ENCODE measurements at regions not wholly inside any gene's neighbourhood (a gene's known extent, or its start where the extent isn't known, plus 50 kb on each side); places are given as distances from the start of the nearest gene placed in this dataset.

GRCh38 chr6:133761706-133762105 lies 127.2 kb upstream of the TCF21 start:
- WGBS, 5 donors: 21 to 50% (median 39%) methylated on average over 1 of the region's 1 CpG
- Histone ChIP-seq H3K27ac (peak overlapping the region in 5 of 8 donors; percentile 1 to 49 (median 9)), H3K36me3 (no peaks in the 10 kb centered on the region), H3K9me3 (no peaks in the 10 kb centered on the region), H3K4me3 (no peak overlapping the region), H3K27me3 (replicated peaks in 1 of 7) (no peaks in the 10 kb centered on the region), H3K4me1 (peaks cover 0 to 6% (median 0%) of the 10 kb centered on the region in 6 donors)
- intact Hi-C loops (cut with DNase I; ENCODE audit: low total_unique reads): no loop called here
- TF ChIP-seq POLR2A (IDR thresholded peaks at IDR 0.05) (no peak), POLR2AphosphoS5 (IDR thresholded peaks at IDR 0.05) (no peak), CTCF (IDR thresholded peaks at IDR 0.05 in 8 of 11, conservative IDR thresholded peaks at IDR 0.05 in 3 of 11) (no peak)
- no peak for DNase-seq

- Histone ChIP-seq H3K9me3 (no peaks in the 10 kb centered on the region), H3K4me1 (peaks cover 0 to 9% (median 0%) of the 10 kb centered on the region in 6 donors), H3K27ac (peak overlapping the region in 7 of 8 donors; percentile 5 to 66 (median 55)), H3K4me3 (no peak overlapping the region), H3K36me3 (no peaks in the 10 kb centered on the region), H3K27me3 (replicated peaks in 1 of 7) (no peaks in the 10 kb centered on the region)
- WGBS, 5 donors: 60 to 72% (median 67%) methylated on average over 2 of the region's 2 CpGs
- intact Hi-C loops (cut with DNase I; ENCODE audit: low total_unique reads): no loop called here
- no peak for TF ChIP-seq POLR2AphosphoS5 (IDR thresholded peaks at IDR 0.05)
- TF ChIP-seq POLR2A (IDR thresholded peaks at IDR 0.05): no peak
- TF ChIP-seq CTCF (IDR thresholded peaks at IDR 0.05 in 8 of 11, conservative IDR thresholded peaks at IDR 0.05 in 3 of 11): no peak
- no peak for DNase-seq
Measured at GRCh38 chr6:133764008-133764753, 124.7 kb upstream of the TCF21 start.

GRCh38 chr6:133764754-133765208 lies 124.1 kb upstream of the TCF21 start:
- 0 to 5% (median 0%) methylated on average over 2 of the region's 2 CpGs for WGBS, 5 donors
- DNase-seq: no peak
- Histone ChIP-seq H3K27ac (peak overlapping the region in 5 of 8 donors; percentile 32 to 66 (median 55)), H3K4me1 (peaks cover 0 to 14% (median 0%) of the 10 kb centered on the region in 6 donors), H3K36me3 (no peaks in the 10 kb centered on the region), H3K27me3 (replicated peaks in 1 of 7) (no peaks in the 10 kb centered on the region), H3K9me3 (no peaks in the 10 kb centered on the region), H3K4me3 (no peak overlapping the region)
- intact Hi-C loops (cut with DNase I; ENCODE audit: low total_unique reads): no loop called here
- TF ChIP-seq POLR2AphosphoS5 (IDR thresholded peaks at IDR 0.05) (no peak), CTCF (IDR thresholded peaks at IDR 0.05 in 8 of 11, conservative IDR thresholded peaks at IDR 0.05 in 3 of 11) (no peak), POLR2A (IDR thresholded peaks at IDR 0.05) (no peak)

GRCh38 chr6:133767357-133767970 lies 121.4 kb upstream of the TCF21 start:
- no peaks in the 10 kb centered on the region for H3K36me3 ChIP-seq
- peak overlapping the region in 1 of 8 donors; percentile 26 for H3K27ac ChIP-seq
- peaks cover 0 to 14% (median 0%) of the 10 kb centered on the region in 6 donors for H3K4me1 ChIP-seq
- 74 to 92% (median 80%) methylated on average over 3 of the region's 3 CpGs for WGBS, 5 donors
- no peak for DNase-seq
- no peaks in the 10 kb centered on the region for H3K27me3 ChIP-seq (replicated peaks in 1 of 7)
- TF ChIP-seq CTCF (IDR thresholded peaks at IDR 0.05 in 8 of 11, conservative IDR thresholded peaks at IDR 0.05 in 3 of 11) (no peak), POLR2A (IDR thresholded peaks at IDR 0.05) (no peak), POLR2AphosphoS5 (IDR thresholded peaks at IDR 0.05) (no peak)
- no peak overlapping the region for H3K4me3 ChIP-seq
- no peaks in the 10 kb centered on the region for H3K9me3 ChIP-seq
- intact Hi-C loops (cut with DNase I; ENCODE audit: low total_unique reads): no loop called here

Measured in spleen (tissue), 11 donors.